ENCODE measurements at regions not wholly inside any gene's neighbourhood (a gene's known extent, or its start where the extent isn't known, plus 50 kb on each side); places are given as distances from the start of the nearest gene placed in this dataset.

- Histone ChIP-seq H3K4me2 (ENCODE audit: control insufficient read depth, extremely low read depth, insufficient read depth, low read depth, low read length) (no peak overlapping the region), H3K27ac (ENCODE audit: control insufficient read depth, insufficient read depth, low read length) (no peak overlapping the region), H3K36me3 (ENCODE audit: control insufficient read depth in 2 of 2, extremely low read depth in 1 of 2, insufficient read depth in 2 of 2, low read length in 2 of 2) (no peaks in the 10 kb centered on the region), H3K9me1 (ENCODE audit: control insufficient read depth, extremely low read depth, insufficient read depth, low read length) (peaks cover 3% of the 10 kb centered on the region), H3K27me3 (ENCODE audit: control insufficient read depth, extremely low read depth, insufficient read depth, low read length) (no peaks in the 10 kb centered on the region), H3K79me2 (ENCODE audit: control insufficient read depth, insufficient read depth, low read length) (no peaks in the 10 kb centered on the region), H4K20me1 (ENCODE audit: control insufficient read depth, extremely low read depth, insufficient read depth, low read length) (no peaks in the 10 kb centered on the region), H2AFZ (ENCODE audit: control insufficient read depth, low read length) (no peak overlapping the region), H3K9ac (ENCODE audit: control insufficient read depth, extremely low read depth, insufficient read depth, low read length) (no peak overlapping the region), H3K4me3 (ENCODE audit: control insufficient read depth in 2 of 3, extremely low read depth in 1 of 3, insufficient read depth in 2 of 3, low read depth in 1 of 3, low read length in 3 of 3) (no peak overlapping the region), H3K9me3 (ENCODE audit: control insufficient read depth, low read depth, low read length) (no peaks in the 10 kb centered on the region), H3K4me1 (ENCODE audit: control insufficient read depth, extremely low read depth, insufficient read depth, low read length) (peaks cover 7% of the 10 kb centered on the region)
- FAIRE-seq (no peak), DNase-seq (ENCODE audit: low read depth, low spot score) (no peak)
- TF ChIP-seq EZH2 (IDR thresholded peaks at IDR 0.05; ENCODE audit: low read length) (no peak), CTCF (optimal IDR thresholded peaks at IDR 0.05 in 1 of 3, IDR thresholded peaks at IDR 0.05 in 1 of 3, conservative IDR thresholded peaks at IDR 0.05 in 1 of 3; ENCODE audit: extremely low read depth in 1 of 3, insufficient read depth in 2 of 3, low read length in 3 of 3) (no peak)
- dilution Hi-C loops (cut with MboI; ENCODE audit: extremely low pct_ligation_motif_present, low sequenced_read_pairs), result no loop called here
Measured at GRCh38 chr4:14157262-14157661, 529.7 kb upstream of the BOD1L1 start.

GRCh38 chr4:14165222-14165920, 537.8 kb upstream of the BOD1L1 start:
- peaks cover 24% of the 10 kb centered on the region for H3K4me1 ChIP-seq (ENCODE audit: control insufficient read depth, extremely low read depth, insufficient read depth, low read length)
- no peaks in the 10 kb centered on the region for H3K9me1 ChIP-seq (ENCODE audit: control insufficient read depth, extremely low read depth, insufficient read depth, low read length)
- no peaks in the 10 kb centered on the region for H3K9me3 ChIP-seq (ENCODE audit: control insufficient read depth, low read depth, low read length)
- H3K9ac ChIP-seq (ENCODE audit: control insufficient read depth, extremely low read depth, insufficient read depth, low read length), result no peak overlapping the region
- FAIRE-seq, result peak; percentile 49
- H3K36me3 ChIP-seq (ENCODE audit: control insufficient read depth in 2 of 2, extremely low read depth in 1 of 2, insufficient read depth in 2 of 2, low read length in 2 of 2), result no peaks in the 10 kb centered on the region
- no peak overlapping the region for H3K27ac ChIP-seq (ENCODE audit: control insufficient read depth, insufficient read depth, low read length)
- H2AFZ ChIP-seq (ENCODE audit: control insufficient read depth, low read length), result no peak overlapping the region
- no peak overlapping the region for H3K4me2 ChIP-seq (ENCODE audit: control insufficient read depth, extremely low read depth, insufficient read depth, low read depth, low read length)
- dilution Hi-C loops (cut with MboI; ENCODE audit: extremely low pct_ligation_motif_present, low sequenced_read_pairs), result no loop called here
- H3K27me3 ChIP-seq (ENCODE audit: control insufficient read depth, extremely low read depth, insufficient read depth, low read length), result no peaks in the 10 kb centered on the region
- H4K20me1 ChIP-seq (ENCODE audit: control insufficient read depth, extremely low read depth, insufficient read depth, low read length), result no peaks in the 10 kb centered on the region
- no peak for TF ChIP-seq CTCF (optimal IDR thresholded peaks at IDR 0.05 in 1 of 3, IDR thresholded peaks at IDR 0.05 in 1 of 3, conservative IDR thresholded peaks at IDR 0.05 in 1 of 3; ENCODE audit: extremely low read depth in 1 of 3, insufficient read depth in 2 of 3, low read length in 3 of 3)
- no peak for TF ChIP-seq EZH2 (IDR thresholded peaks at IDR 0.05; ENCODE audit: low read length)
- H3K4me3 ChIP-seq (ENCODE audit: control insufficient read depth in 2 of 3, extremely low read depth in 1 of 3, insufficient read depth in 2 of 3, low read depth in 1 of 3, low read length in 3 of 3), result no peak overlapping the region
- DNase-seq (ENCODE audit: low read depth, low spot score), result no peak
- H3K79me2 ChIP-seq (ENCODE audit: control insufficient read depth, insufficient read depth, low read length), result no peaks in the 10 kb centered on the region
